LHCN-M2 (cell line): ENCODE measurements at regions not wholly inside any gene's neighbourhood (a gene's known extent, or its start where the extent isn't known, plus 50 kb on each side); places are given as distances from the start of the nearest gene placed in this dataset.
"Not testable (repeated sequence)": the region's sequence is repeated elsewhere in the genome, so short reads cannot be mapped to it uniquely, and the experiment has no call there.

Source experiments
- DNase-seq: peaks from one replicate; pipeline ENCODE4 v3.0.0-alpha.2; 2012; ENCODE audit warnings: low read depth

GRCh38 chr13:38159710-38160109, 189.9 kb upstream of the UFM1 start:
- DNase-seq = no peak

DNA sequence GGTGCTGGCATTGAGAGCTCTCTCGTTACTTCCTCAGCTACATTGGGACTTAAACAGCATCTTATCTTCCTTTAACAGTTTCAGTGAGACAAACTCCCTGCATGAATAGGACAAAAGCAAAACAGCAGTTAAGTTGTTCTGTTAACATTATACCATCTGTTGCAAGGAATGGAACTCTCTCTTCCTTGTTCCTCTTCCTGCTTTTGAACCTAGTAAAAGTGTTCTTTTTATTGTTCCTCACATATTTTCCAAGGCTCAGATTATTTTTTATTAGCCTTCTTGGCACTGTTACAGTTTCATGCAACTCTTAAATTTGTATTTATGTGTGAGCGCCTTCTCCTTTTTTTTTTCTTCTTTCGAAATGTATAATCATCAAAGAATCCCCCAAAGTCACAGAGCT, 202.6 kb upstream of the UFM1 start:
- DNase-seq = no peak

DNA sequence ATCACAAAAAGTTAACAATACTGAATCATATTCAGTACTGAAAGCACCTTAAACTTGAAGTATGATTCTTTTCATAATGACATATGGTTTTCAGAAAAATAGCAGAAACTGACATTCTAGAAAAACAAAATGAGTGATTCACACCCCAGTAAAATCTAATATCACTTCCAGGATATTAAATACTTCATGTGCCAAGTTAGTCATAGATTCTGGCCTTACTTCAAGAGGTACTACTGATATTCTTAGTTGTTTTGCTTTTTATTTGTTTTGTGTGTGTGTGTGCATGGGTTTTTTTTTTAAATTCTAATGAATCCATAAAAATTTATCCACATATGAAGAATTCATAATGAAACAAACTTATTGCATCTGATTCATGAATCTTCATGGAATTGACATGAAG, 207.9 kb upstream of the UFM1 start:
- peak; percentile 76 for DNase-seq

DNA sequence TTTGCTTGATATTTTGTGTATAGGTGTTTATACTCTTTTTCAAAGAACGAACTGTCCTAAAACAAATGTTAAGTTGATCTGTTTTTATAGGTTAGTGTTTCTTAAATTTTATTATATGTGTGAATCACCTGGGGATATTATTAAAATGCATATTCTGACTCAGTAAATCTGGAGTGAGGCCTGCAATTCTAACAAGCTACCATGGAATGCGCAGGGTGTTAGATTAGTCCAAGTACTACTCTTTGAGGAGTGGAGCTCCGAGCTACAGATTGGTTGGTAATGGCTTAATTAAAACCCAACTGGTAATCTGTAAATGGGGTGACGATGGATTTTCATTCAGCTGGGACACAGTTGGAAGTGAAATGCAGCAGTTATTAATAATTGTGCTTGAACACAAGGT, 214.1 kb upstream of the UFM1 start:
- DNase-seq = no peak

- DNase-seq = no peak
Measured at GRCh38 chr13:38121267-38121666, 228.4 kb upstream of the UFM1 start.

DNA sequence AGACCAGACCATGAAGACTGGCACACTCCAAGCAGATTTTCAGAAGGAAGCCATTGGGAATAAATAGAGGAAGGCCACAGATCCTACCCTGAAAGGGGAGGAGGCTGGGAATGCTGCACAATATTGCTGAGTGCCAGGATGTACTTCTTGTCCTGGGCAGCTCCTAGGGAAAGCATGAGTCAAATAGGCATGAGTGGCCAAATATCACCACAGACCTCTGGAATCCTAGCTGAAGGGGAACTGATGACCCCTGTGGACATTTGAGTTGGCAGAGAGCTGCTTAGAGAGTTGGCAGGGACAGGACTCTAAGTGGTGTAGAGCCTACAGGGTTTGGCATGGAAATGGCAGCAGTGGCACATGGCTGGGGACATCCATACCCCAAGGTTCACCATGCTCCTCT, 234.3 kb upstream of the TRPC4 start:
- peak; percentile 53 for DNase-seq

DNA sequence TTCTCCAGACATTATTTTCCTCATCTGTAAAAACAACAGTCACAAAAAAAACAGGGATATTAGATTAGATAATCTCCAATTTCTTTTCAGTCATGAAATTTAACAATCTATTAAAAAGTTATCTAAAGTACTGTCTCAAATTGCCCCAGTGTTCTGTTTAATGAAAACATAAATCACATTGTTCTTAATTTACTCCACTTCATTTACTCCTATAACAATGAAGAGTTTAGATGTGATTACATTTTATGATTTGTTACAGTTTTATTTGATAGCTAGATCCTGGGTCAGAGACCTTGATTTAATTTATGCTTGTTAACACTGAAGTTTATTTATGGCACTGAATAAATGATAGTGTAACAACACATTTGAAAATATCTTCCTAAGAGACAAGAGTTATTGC, 230.2 kb upstream of the TRPC4 start:
- no peak for DNase-seq

GRCh38 chr13:38093425-38093824, 223.9 kb upstream of the TRPC4 start:
- no peak for DNase-seq

DNA sequence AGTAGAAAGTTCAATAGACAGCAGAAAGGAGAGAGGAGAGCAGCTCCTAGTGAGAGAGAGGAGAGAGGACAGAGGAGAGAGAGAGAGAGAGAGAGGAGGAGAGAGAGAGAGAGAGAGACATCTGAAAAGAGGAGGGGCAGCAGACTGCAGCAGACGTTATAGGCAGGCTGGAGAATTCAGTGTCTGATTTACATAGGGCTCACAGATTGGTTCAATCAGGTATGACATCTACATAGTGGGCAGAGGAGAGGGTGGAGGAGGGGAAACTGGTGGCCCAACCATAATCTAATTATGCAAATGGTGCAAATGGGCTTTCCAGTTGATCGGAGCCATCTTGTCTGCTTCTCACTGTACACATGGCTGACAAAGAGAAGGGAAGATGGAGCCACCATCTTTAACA, 221.3 kb upstream of the TRPC4 start:
- DNase-seq = no peak

DNA sequence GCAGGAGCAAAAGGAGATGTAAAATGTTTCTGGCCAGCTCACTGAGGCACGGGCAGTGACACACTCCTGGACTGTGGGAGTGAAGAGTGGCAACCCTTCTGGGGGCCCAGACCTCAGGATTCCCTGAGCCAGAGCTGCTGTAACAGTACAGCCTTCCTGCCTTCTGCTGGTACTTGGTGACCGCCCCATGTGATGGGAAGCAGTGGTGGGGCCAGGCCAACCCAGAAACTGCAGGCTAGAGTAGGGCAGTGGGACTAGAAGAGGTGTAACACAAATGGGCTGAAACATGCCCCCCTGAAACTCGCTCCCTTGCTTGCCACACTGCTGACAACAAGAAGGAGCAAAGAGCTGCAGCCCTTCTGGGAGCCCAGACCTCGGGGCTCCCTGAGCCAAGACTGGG, 217.1 kb upstream of the TRPC4 start:
- DNase-seq = no peak

DNA sequence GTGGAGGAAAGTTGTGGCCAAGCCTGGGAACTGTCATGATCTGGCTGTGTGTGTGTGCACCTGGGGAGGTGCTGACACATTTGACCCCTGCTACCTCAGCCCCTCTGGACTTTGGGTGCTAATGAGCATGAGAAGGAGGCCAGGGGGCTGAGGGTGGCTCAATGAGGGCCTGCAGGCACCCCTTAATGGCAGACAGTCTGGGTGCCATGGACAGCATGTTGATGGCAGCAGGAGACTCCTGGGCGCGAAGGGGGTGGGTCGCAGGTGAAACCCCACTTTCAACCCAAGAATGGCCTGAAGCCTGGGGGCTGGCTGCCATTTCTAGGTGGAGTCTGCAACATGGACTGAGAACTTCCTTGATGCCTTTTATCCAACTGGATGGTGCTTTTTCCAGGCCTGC, 216.4 kb upstream of the TRPC4 start:
- no peak for DNase-seq

- DNase-seq = no peak
Measured at GRCh38 chr13:38073931-38074330, 204.4 kb upstream of the TRPC4 start.

DNA sequence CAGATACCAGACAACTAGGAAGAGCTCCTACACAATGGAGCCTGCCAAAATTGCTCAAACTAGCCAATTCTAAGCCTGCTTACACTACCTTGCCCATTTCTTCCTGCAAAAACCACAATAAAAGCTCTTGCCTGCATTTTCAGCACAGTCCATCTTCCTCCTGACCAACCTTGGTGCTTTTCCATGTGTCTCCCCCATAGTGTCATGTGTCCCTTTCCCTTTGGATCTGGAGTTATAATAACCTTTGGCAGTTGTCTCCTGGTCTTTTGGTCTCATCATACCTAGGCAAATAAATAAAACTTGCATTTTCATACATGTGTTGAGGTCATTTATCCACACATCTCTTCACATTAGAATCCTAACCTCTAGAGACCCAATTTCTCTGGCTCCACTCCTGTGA, 203.1 kb upstream of the TRPC4 start:
- no peak for DNase-seq

DNA sequence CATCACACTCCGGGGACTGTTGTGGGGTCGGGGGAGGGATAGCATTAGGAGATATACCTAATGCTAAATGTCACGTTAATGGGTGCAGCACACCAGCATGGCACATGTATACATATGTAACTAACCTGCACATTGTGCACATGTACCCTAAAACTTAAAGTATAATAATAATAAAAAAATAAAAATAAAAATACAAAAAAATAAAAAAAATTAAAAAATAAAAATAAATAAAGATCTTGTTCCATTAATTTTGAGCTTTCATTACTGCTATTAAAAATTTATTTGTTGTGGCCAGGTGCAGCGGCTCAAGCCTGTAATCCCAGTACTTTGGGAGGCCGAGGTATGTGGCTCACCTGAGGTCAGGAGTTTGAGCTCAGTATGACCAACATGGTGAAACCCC, 201.8 kb upstream of the TRPC4 start:
- DNase-seq = not testable (repeated sequence)

- no peak for DNase-seq
Measured at GRCh38 chr13:38053896-38054295, 184.3 kb upstream of the TRPC4 start.

DNA sequence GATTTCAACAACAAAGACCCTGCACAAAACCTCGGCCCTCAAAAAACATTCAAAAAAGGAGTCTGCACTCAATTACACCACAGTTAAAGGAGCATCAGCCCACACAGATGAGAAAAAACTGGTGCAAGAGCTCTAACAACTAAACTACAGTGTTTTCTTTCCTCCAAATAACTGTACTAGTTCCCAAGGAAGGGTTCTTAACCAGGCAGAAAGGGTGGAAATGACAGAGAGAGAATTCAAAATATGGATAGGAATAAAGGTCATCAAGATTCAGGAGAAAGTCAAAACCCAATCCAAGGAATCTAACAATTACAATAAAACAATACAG, 176.4 kb upstream of the TRPC4 start:
- DNase-seq = no peak

DNA sequence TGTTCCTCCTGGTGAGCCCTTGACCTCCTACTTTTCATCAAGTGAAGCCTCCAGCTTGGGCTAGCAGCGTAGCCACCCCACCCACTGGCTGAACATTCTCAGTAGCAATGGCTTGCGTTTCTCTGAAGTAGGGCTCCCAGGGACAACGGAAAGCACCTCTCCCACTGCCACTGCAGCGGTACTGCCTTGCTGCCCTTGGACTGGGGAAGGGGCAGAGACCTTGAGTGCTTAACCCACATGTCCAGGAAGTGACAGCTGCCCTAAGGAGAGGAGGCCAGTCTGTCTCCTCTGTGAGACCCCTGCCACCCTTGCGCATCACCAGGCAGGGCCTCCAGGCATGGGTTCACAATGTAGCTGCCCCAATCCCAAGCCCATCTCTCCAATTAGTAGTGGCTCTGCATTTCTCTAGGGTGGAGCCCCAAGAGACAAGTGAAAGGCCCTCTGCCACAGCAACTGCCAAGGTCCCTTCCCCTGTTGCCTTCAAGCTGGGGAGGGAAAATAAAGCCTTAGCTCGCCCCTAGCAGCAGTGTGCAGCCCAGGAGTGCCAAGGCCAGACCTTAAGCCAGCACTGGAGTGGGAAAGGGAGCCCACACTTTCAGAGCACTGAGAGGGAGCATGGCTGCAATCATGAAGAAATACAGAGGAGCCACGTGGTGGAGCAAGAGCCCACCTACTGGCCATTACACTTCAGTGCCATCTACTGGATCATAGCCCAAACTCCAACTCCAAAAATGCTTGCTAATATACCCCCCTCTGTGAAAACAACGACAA, 175.9 kb upstream of the TRPC4 start:
- DNase-seq = peak; percentile 37

DNA sequence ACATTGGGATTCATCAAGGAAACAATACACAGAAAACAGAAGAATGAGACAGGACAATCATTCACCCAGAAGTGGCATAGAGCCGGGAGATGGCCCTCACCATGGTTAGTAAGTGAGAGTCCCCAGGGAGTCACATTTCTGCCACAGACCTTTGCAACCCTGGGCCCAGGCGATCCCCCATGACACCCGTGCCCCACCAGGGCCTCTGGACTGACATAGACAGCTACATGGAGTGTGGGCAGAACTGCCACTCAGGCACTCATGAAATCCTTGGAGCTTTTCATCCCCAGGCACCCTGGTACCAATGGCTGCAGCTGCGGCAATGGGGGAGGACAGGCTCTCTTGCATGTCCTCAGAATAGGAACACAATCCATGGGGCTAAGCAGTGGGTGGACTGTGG, 174.5 kb upstream of the TRPC4 start:
- no peak for DNase-seq

- no peak for DNase-seq
Measured at GRCh38 chr13:38042771-38043170, 173.2 kb upstream of the TRPC4 start.

- peak; percentile 17 for DNase-seq
Measured at GRCh38 chr13:38024431-38024830, 154.9 kb upstream of the TRPC4 start.

DNA sequence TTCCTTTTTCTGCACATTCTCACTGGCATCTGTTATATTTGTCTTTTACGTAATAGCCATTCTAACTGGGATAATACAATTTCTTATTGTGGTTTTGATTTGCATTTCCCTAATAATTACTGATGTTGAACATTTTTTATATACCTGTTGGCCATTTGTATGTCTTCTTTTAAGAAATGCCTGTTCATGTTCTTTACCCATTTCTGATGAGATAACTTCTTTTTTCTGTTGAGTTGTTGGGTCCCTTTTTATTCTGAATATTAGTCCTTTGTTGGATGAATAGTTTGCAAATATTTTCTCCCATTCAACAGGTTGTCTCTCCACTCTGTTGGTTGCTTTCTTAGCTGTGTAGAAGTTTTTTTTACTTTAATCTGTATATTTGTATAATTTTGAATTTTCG, 147.7 kb upstream of the TRPC4 start:
- DNase-seq = no peak

GRCh38 chr13:38013676-38014075, 144.1 kb upstream of the TRPC4 start:
- no peak for DNase-seq

DNA sequence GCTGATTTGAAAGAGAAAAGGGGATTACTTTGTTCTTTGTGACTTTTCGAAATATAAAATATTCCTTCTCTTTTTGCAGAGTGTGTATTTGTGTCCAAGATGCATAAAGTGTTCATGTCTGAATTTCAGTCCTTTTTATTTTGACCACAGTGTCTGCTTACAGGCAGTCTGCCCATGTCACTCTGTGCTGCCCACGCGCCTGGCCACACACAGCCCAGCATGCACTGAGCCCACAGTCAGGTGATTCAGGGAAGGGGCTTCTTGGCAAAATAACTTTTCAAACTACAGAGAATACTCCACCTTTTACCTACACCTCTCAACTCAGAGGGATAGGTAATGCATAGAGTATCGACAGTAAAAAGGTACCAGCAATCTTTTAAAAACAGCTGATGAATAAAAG, 142.5 kb upstream of the TRPC4 start:
- no peak for DNase-seq

DNA sequence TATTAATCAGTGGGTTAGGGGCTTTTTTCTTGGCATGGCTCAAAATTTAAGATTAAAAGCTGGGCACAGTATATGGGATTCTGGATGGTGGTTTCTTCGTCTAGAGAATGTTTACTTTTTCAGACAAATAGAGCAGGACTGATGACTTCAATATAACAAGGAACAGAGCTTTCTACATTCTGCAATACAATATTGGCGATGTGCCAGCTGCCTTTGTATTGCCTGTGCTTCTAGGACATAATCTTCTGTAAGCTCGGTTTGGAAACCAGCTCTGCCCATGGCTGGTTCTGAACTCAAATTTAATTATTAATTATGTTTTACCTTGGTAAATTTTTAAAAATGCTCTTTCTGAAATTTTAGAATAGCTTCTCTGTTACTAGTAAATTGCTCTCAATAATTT, 139.1 kb upstream of the TRPC4 start:
- peak; percentile 12 for DNase-seq
